Activated CD4-positive, alpha-beta T cell treated with anti-CD3 and anti-CD28 coated beads, Interleukin-2, amount 10 ng/mL, durations not matched to agents 7 days and 5 days (primary cell): ENCODE measurements at regions not wholly inside any gene's neighbourhood (a gene's known extent, or its start where the extent isn't known, plus 50 kb on each side); places are given as distances from the start of the nearest gene placed in this dataset.

ENCODE experiments used
- CTCF ChIA-PET: fragments of 350-600 bp; sonication (Branson Sonifier 250); formaldehyde crosslinking; loops from one replicate; lab custom pipeline; 2021; ENCODE audit warnings: antibody characterized with exemption; lab: Charles Lee
- POLR2A ChIA-PET: fragments of 350-600 bp; sonication (Branson Sonifier 250); formaldehyde crosslinking; loops from one replicate; lab custom pipeline; 2021; ENCODE audit warnings: antibody characterized with exemption; lab: Charles Lee
- DNase-seq: peaks from one replicate; pipeline ENCODE4 v3.0.0-alpha.2; 2020
- H3K27ac Mint-ChIP-seq: one replicate; pipeline ENCODE4 v1.8.0; 2021; ENCODE audit warnings: mild to moderate bottlenecking, moderate library complexity, mixed read lengths
- H3K27me3 Mint-ChIP-seq: one replicate; pipeline ENCODE4 v1.8.0; 2021; ENCODE audit warnings: mixed read lengths
- H3K36me3 Mint-ChIP-seq: one replicate; pipeline ENCODE4 v1.8.0; 2021; ENCODE audit warnings: low read depth, mixed read lengths
- H3K4me1 Mint-ChIP-seq: one replicate; pipeline ENCODE4 v1.8.0; 2021; ENCODE audit warnings: mixed read lengths
- H3K4me3 Mint-ChIP-seq: one replicate; pipeline ENCODE4 v1.8.0; 2021; ENCODE audit warnings: mild to moderate bottlenecking, moderate library complexity, mixed read lengths
- H3K9me3 Mint-ChIP-seq: one replicate; pipeline ENCODE4 v1.8.0; 2021; ENCODE audit warnings: mixed read lengths

DNA sequence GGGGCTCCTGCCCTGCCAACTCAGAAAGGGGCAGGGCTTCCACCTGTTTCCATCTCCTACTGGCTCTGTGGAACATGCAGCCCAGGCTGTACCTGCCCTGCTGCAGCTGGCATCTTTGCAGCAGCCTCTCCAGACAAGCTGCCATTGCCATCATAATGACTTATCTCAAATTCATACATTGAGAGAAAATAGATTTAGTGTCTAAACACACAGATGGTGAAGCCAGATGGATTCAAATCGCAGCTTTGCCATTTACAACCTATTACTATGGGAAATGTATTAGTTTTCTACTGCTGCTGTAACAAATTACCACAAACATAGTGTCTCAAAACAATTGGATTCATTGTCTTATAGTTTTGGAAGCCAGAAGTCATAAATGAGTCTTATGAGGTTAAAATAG lies 260.0 kb downstream of the KCNA4 start:
- H3K9me3 Mint-ChIP-seq, result peaks cover 6% of the 10 kb centered on the region
- H3K27ac Mint-ChIP-seq, result no peak overlapping the region
- ChIA-PET CTCF (no interaction called here), POLR2A (no interaction called here)
- DNase-seq, result no peak
- H3K4me1 Mint-ChIP-seq, result no peaks in the 10 kb centered on the region
- H3K27me3 Mint-ChIP-seq, result no peaks in the 10 kb centered on the region
- no peaks in the 10 kb centered on the region for H3K36me3 Mint-ChIP-seq
- H3K4me3 Mint-ChIP-seq, result no peak overlapping the region

DNA sequence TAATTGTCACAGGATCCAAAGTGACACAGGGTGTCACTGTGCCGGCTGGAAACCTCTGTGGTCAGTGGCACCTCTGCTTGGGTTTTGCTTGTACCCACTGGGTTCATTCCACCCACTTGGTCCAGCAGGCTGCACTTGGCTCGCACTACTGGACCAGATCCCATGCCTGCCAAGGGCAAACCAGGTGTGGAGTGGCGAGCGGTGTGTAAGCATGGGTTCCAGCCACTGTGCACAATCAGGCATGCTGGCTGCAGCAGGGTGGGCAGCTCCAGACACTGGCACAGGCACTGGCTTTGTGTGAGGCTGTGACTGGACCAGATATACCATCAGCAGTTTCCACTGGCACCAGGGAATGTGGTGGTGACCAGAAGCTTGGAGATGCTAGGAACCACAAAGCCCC lies 261.4 kb downstream of the KCNA4 start:
- DNase-seq, result no peak
- Mint-ChIP-seq H3K27ac (no peak overlapping the region), H3K36me3 (no peaks in the 10 kb centered on the region), H3K27me3 (no peaks in the 10 kb centered on the region), H3K4me3 (no peak overlapping the region), H3K4me1 (no peaks in the 10 kb centered on the region), H3K9me3 (peaks cover 6% of the 10 kb centered on the region)
- ChIA-PET CTCF (no interaction called here), POLR2A (no interaction called here)

DNA sequence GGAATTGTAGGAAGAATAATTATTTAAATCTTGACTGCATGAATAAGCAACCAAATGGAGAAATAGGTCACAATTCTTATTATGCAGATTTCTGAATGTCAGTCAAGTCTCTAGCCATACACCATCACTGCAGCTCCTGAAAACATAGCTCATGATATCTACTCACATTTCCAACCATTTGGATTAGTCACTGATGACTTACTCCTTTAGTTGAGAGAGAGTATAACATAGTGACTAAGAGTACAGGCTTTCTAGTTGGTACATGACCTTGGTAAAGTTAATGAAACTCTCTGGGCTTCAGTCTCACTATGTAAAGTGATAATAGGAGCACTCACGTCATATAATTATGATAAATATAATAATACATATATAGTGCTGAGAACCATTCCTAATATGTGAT lies 265.2 kb downstream of the KCNA4 start:
- Mint-ChIP-seq H3K9me3 (peaks cover 7% of the 10 kb centered on the region), H3K27me3 (no peaks in the 10 kb centered on the region), H3K36me3 (no peaks in the 10 kb centered on the region), H3K4me1 (no peaks in the 10 kb centered on the region), H3K4me3 (no peak overlapping the region), H3K27ac (no peak overlapping the region)
- DNase-seq, result no peak
- ChIA-PET CTCF (no interaction called here), POLR2A (no interaction called here)

GRCh38 chr11:29750392-29750791 lies 266.4 kb downstream of the KCNA4 start:
- peaks cover 7% of the 10 kb centered on the region for H3K9me3 Mint-ChIP-seq
- H3K4me1 Mint-ChIP-seq, result no peaks in the 10 kb centered on the region
- H3K27me3 Mint-ChIP-seq, result no peaks in the 10 kb centered on the region
- no peak overlapping the region for H3K27ac Mint-ChIP-seq
- POLR2A ChIA-PET, result no interaction called here
- DNase-seq, result no peak
- CTCF ChIA-PET, result interaction anchor here (0.6 kb wide), 1 partner anchor 8 kb away, joined by 3 read pairs; no protein-coding TSS in a partner anchor
- no peaks in the 10 kb centered on the region for H3K36me3 Mint-ChIP-seq
- no peak overlapping the region for H3K4me3 Mint-ChIP-seq

- Mint-ChIP-seq H3K4me1 (no peaks in the 10 kb centered on the region), H3K36me3 (no peaks in the 10 kb centered on the region), H3K4me3 (no peak overlapping the region), H3K27ac (no peak overlapping the region), H3K27me3 (no peaks in the 10 kb centered on the region), H3K9me3 (peaks cover 3% of the 10 kb centered on the region)
- ChIA-PET POLR2A (no interaction called here), CTCF (no interaction called here)
- no peak for DNase-seq
Observed at GRCh38 chr11:29734287-29734686, 282.5 kb downstream of the KCNA4 start.

DNA sequence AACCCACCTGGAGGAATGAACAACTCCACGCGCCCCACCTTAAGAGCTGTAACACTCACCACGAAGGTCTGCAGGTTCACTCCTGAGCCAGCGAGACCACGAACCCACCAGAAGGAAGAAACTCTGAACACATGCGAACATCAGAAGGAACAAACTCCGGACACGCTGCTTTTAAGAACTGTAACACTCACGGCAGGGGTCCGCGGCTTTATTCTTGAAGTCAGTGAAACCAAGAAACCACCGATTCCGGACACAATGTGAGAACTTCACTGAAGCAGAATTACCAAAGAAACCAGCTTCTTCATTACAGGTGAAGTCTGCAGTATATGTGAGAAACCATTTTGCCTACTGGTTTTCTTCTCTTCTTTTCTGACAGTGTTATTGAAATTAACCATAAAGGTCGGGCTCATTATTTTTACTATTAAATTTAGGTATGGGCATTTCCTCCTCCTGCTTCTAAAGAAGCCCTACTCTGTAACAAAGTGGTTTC lies 303.0 kb downstream of the KCNA4 start:
- Mint-ChIP-seq H3K4me3 (no peak overlapping the region), H3K27ac (no peak overlapping the region), H3K36me3 (no peaks in the 10 kb centered on the region), H3K27me3 (no peaks in the 10 kb centered on the region), H3K4me1 (no peaks in the 10 kb centered on the region), H3K9me3 (peaks cover 8% of the 10 kb centered on the region)
- DNase-seq, result no peak
- ChIA-PET CTCF (no interaction called here), POLR2A (no interaction called here)

GRCh38 chr11:29712616-29713015 lies 304.2 kb downstream of the KCNA4 start:
- POLR2A ChIA-PET, result no interaction called here
- Mint-ChIP-seq H3K4me1 (no peaks in the 10 kb centered on the region), H3K27me3 (no peaks in the 10 kb centered on the region), H3K36me3 (no peaks in the 10 kb centered on the region), H3K27ac (no peak overlapping the region), H3K4me3 (no peak overlapping the region), H3K9me3 (peaks cover 8% of the 10 kb centered on the region)
- DNase-seq, result no peak
- CTCF ChIA-PET, result no interaction called here

DNA sequence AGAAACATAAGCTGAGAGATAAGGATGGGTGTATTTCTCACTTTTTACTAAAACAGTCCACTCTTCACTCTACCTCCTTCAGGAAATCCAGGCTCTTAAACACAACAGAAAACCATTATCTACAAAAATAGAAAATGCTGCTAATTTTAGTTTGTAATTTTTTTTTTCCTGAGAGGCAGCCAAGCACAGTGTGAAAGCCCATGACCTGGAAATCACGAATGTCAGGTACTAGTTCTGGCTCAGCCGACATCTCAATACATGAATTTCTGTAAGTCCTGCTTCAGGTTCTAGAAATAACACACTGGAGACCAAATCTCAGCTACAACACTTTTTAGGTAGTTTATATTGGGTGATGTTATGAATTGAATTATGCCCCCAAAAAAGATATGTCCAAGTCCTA lies 308.9 kb downstream of the KCNA4 start:
- ChIA-PET POLR2A (no interaction called here), CTCF (no interaction called here)
- no peak for DNase-seq
- Mint-ChIP-seq H3K4me1 (no peaks in the 10 kb centered on the region), H3K9me3 (peaks cover 2% of the 10 kb centered on the region), H3K27me3 (no peaks in the 10 kb centered on the region), H3K27ac (no peak overlapping the region), H3K4me3 (no peak overlapping the region), H3K36me3 (no peaks in the 10 kb centered on the region)

DNA sequence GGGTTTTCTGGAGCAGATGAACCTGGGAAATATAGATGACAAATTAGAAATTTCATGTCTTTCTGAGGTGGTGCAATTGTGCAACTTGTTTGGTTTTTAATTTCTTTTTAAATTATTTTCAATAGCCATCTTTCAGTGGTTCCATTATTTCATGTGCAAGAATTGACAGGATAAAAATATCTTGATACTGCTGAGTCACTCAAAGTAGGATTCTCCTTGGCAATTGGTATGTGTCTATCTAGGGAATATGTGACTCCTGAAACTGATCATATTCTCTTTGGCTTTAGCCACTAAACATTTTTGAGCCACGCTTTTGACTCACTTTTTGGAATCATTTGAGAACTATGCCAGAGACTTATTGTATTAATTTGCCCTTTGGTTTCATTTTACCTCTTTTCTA lies 331.5 kb downstream of the KCNA4 start:
- ChIA-PET CTCF (no interaction called here), POLR2A (no interaction called here)
- no peak overlapping the region for H3K27ac Mint-ChIP-seq
- H3K36me3 Mint-ChIP-seq, result no peaks in the 10 kb centered on the region
- H3K4me3 Mint-ChIP-seq, result no peak overlapping the region
- H3K4me1 Mint-ChIP-seq, result no peaks in the 10 kb centered on the region
- no peak for DNase-seq
- H3K9me3 Mint-ChIP-seq, result peaks cover 7% of the 10 kb centered on the region
- no peaks in the 10 kb centered on the region for H3K27me3 Mint-ChIP-seq

DNA sequence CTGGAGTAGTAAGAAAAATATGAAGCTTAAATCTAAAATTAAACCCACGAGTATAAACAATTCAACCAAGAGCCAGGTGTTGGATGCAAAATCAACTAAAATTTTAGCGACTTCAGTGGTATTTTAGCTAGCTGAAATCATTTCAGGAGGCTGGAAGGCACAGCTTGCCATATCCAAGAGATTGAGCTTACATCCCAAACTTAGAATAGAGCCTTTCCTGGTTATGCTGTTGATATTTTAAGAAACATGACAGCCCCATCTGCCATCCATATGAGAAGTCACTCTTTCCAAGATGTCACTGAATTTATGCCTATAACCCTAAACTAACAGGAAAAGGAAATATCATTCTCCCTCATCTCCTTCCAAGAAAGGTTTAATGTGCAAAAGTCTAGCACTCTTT lies 334.0 kb downstream of the KCNA4 start:
- H3K4me1 Mint-ChIP-seq, result no peaks in the 10 kb centered on the region
- no peak for DNase-seq

GRCh38 chr11:29679996-29680395 lies 336.8 kb downstream of the KCNA4 start:
- no peaks in the 10 kb centered on the region for H3K36me3 Mint-ChIP-seq
- no peak overlapping the region for H3K27ac Mint-ChIP-seq
- POLR2A ChIA-PET, result no interaction called here
- no peaks in the 10 kb centered on the region for H3K4me1 Mint-ChIP-seq
- CTCF ChIA-PET, result no interaction called here
- no peaks in the 10 kb centered on the region for H3K27me3 Mint-ChIP-seq
- no peak for DNase-seq
- H3K4me3 Mint-ChIP-seq, result no peak overlapping the region
- peaks cover 12% of the 10 kb centered on the region for H3K9me3 Mint-ChIP-seq

More for the DNA sequence above, 334.0 kb downstream of the KCNA4 start:
- Mint-ChIP-seq H3K4me3 (no peak overlapping the region), H3K27ac (no peak overlapping the region), H3K9me3 (peaks cover 7% of the 10 kb centered on the region), H3K27me3 (no peaks in the 10 kb centered on the region), H3K36me3 (no peaks in the 10 kb centered on the region)
- CTCF ChIA-PET, result no interaction called here
- POLR2A ChIA-PET, result no interaction called here

- H3K27me3 Mint-ChIP-seq, result no peaks in the 10 kb centered on the region
- ChIA-PET CTCF (no interaction called here), POLR2A (no interaction called here)
- DNase-seq, result no peak
- no peaks in the 10 kb centered on the region for H3K4me1 Mint-ChIP-seq
- peaks cover 12% of the 10 kb centered on the region for H3K9me3 Mint-ChIP-seq
- H3K4me3 Mint-ChIP-seq, result no peak overlapping the region
- H3K36me3 Mint-ChIP-seq, result no peaks in the 10 kb centered on the region
- H3K27ac Mint-ChIP-seq, result no peak overlapping the region
Observed at GRCh38 chr11:29676993-29677392, 339.8 kb downstream of the KCNA4 start.

DNA sequence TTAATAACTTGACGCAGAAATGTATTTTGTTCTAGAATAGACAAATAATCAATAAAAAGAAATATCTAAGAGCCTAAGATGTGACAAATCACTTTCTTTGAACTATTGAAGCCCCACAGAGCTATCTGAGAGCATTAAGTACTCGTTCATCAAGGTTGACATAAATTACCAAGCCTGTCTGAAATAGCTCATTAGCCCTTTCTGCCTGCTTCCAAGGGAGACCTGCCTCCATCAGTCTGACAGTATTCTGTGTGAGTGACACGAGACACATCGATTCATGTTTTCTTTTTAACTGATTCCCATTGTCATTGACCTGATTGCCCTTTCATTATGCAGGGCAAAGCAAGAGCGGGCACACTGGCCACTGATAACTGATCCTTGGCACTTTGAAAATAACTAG lies 347.5 kb downstream of the KCNA4 start:
- H3K4me1 Mint-ChIP-seq, result no peaks in the 10 kb centered on the region
- ChIA-PET POLR2A (no interaction called here), CTCF (no interaction called here)

DNA sequence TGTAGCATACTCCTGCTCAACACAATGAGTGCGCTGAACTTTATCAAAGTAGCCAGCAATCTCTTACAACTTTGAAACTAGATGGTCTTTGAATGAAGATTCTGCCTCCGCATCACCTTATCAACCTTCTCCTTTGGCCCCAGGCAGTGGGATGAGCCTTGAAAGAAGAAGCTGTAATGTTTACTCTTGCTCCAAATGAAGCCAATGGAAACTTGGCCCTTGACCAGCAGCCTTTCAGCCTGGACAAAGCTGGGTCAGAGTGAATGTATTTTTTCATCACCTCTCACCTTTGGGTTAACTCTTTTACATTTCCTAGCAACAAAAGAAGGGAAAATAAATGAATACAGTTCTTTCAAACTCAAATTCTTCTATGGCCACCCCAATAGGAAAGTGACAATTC lies 359.1 kb downstream of the KCNA4 start:
- no peaks in the 10 kb centered on the region for H3K27me3 Mint-ChIP-seq

More for the DNA sequence above, 347.5 kb downstream of the KCNA4 start:
- H3K36me3 Mint-ChIP-seq, result no peaks in the 10 kb centered on the region
- no peak overlapping the region for H3K4me3 Mint-ChIP-seq
- DNase-seq, result no peak
- H3K27ac Mint-ChIP-seq, result no peak overlapping the region
- peaks cover 16% of the 10 kb centered on the region for H3K9me3 Mint-ChIP-seq
- no peaks in the 10 kb centered on the region for H3K27me3 Mint-ChIP-seq

More for the DNA sequence above, 359.1 kb downstream of the KCNA4 start:
- no peak for DNase-seq
- ChIA-PET POLR2A (no interaction called here), CTCF (no interaction called here)
- Mint-ChIP-seq H3K4me3 (no peak overlapping the region), H3K36me3 (no peaks in the 10 kb centered on the region), H3K4me1 (no peaks in the 10 kb centered on the region), H3K27ac (no peak overlapping the region), H3K9me3 (peaks cover 12% of the 10 kb centered on the region)
